Fibroblast of the aortic adventitia (primary cell): ENCODE measurements at regions not wholly inside any gene's neighbourhood (a gene's known extent, or its start where the extent isn't known, plus 50 kb on each side); places are given as distances from the start of the nearest gene placed in this dataset.

ENCODE experiments used
- DNase-seq: peaks from one replicate; pipeline ENCODE4 v3.0.0-alpha.2; 2010; ENCODE audit warnings: low read depth
- H3K4me3 ChIP-seq: 2 replicates; pipeline ENCODE4 v1.5.1; 2011; ENCODE audit warnings: low read depth, mild to moderate bottlenecking, control low read depth, low read length, moderate library complexity
- CTCF ChIP-seq: IDR thresholded peaks from 2 replicates; pipeline ENCODE4 v1.5.1; 2011; ENCODE audit warnings: mild to moderate bottlenecking, low read length, control low read depth, inconsistent platforms; ENCODE audit not compliant: insufficient read depth

- no peak for DNase-seq
- TF ChIP-seq CTCF: no peak
Observed at GRCh38 chr20:40481743-40482458, 207.1 kb downstream of the MAFB start.

GRCh38 chr20:40481337-40481736 is 207.7 kb downstream of the MAFB start:
- TF ChIP-seq CTCF: no peak
- DNase-seq: no peak
- no peak overlapping the region for H3K4me3 ChIP-seq

More at GRCh38 chr20:40481743-40482458, 207.1 kb downstream of the MAFB start:
- no peak overlapping the region for H3K4me3 ChIP-seq

- DNase-seq: peak; percentile 14
- TF ChIP-seq CTCF: no peak
- H3K4me3 ChIP-seq: no peak overlapping the region
Observed at GRCh38 chr20:40477805-40478204, 211.2 kb downstream of the MAFB start.

GRCh38 chr20:40476461-40476860 is 212.6 kb downstream of the MAFB start:
- no peak for TF ChIP-seq CTCF
- DNase-seq: no peak
- H3K4me3 ChIP-seq: no peak overlapping the region

GRCh38 chr20:40472905-40473304 is 216.1 kb downstream of the MAFB start:
- TF ChIP-seq CTCF: no peak
- no peak for DNase-seq
- H3K4me3 ChIP-seq: no peak overlapping the region

GRCh38 chr20:40471261-40471629 is 217.8 kb downstream of the MAFB start:
- TF ChIP-seq CTCF: no peak
- no peak overlapping the region for H3K4me3 ChIP-seq
- DNase-seq: no peak
